B cell (primary cell): ENCODE measurements at regions not wholly inside any gene's neighbourhood (a gene's known extent, or its start where the extent isn't known, plus 50 kb on each side); places are given as distances from the start of the nearest gene placed in this dataset.

Experiments
- ATAC-seq: fragments of 200-7000 bp; cut with Tn5 transposase; one replicate; pipeline ENCODE4 v1.10.0; 2021; ENCODE audit warnings: low read depth, mild to moderate bottlenecking, moderate number of reproducible peaks, moderate library complexity
- CTCF ChIA-PET: fragments of 350-600 bp; sonication (Branson Sonifier 250); formaldehyde crosslinking; loops from one replicate; lab custom pipeline; 2021; ENCODE audit warnings: antibody characterized with exemption, inconsistent platforms; lab: Charles Lee
- POLR2A ChIA-PET: fragments of 350-600 bp; sonication (Branson Sonifier 250); formaldehyde crosslinking; loops from one replicate; lab custom pipeline; 2021; ENCODE audit warnings: antibody characterized with exemption; lab: Charles Lee
- DNase-seq: peaks from one replicate; pipeline ENCODE4 v3.0.0; 2013
- H2AFZ ChIP-seq: 2 replicates; pipeline ENCODE4 v1.6.1; 2012; ENCODE audit warnings: mild to moderate bottlenecking, low read depth, low read length; ENCODE audit not compliant: insufficient read depth, poor library complexity, severe bottlenecking
- H3K27ac ChIP-seq, 2 donors: 1 replicate in 1 of 2; 2 replicates in 1 of 2; pipeline ENCODE4 v1.5.1; 2012 to 2013; ENCODE audit warnings: low read length in 2 of 2, mild to moderate bottlenecking in 2 of 2, moderate library complexity in 1 of 2
- H3K27me3 ChIP-seq, 4 experiments: fragments of 200-600 bp in 1 of 4; sonication (generic) in 1 of 4; replicated peaks in 1 of 4; 1 replicate in 2 of 4; 2 replicates in 2 of 4; pipeline versions ENCODE4 v1.6.1 to v1.7.0; 2013 to 2016; ENCODE audit warnings: low read length in 3 of 4, mild to moderate bottlenecking in 2 of 4, mixed read lengths in 1 of 4, moderate library complexity in 1 of 4; ENCODE audit not compliant: insufficient read depth in 4 of 4, control insufficient read depth in 3 of 4; ENCODE audit errors: control extremely low read depth in 1 of 4
- H3K36me3 ChIP-seq, 2 experiments: replicated peaks in 1 of 2; 1 replicate in 1 of 2; 2 replicates in 1 of 2; pipeline versions ENCODE4 v1.6.1 to v1.7.1; 2013; ENCODE audit warnings: low read length in 1 of 2; ENCODE audit not compliant: insufficient read depth in 2 of 2, control insufficient read depth in 1 of 2; ENCODE audit errors: control extremely low read depth in 1 of 2, extremely low read depth in 1 of 2
- H3K4me1 ChIP-seq, 2 donors: fragments of 200-600 bp in 1 of 2; sonication (generic) in 1 of 2; 1 replicate in 1 of 2; 2 replicates in 1 of 2; pipeline versions ENCODE4 v1.5.1 to v1.6.1; 2013 to 2017; ENCODE audit warnings: low read length in 2 of 2; ENCODE audit not compliant: control insufficient read depth in 2 of 2, insufficient read depth in 2 of 2
- H3K4me2 ChIP-seq: replicated peaks from 2 replicates; pipeline ENCODE3; 2012; ENCODE audit warnings: mild to moderate bottlenecking, low read depth, low read length; ENCODE audit not compliant: poor library complexity, severe bottlenecking
- H3K4me3 ChIP-seq, 5 experiments: fragments of 200-600 bp in 1 of 5; sonication (generic) in 1 of 5; 1 replicate in 3 of 5; 2 replicates in 2 of 5; pipeline versions ENCODE4 v1.5.1 to v1.7.0; 2011 to 2016; ENCODE audit warnings: low read length in 4 of 5, mild to moderate bottlenecking in 4 of 5, low read depth in 2 of 5, control low read depth in 1 of 5, moderate library complexity in 1 of 5; ENCODE audit not compliant: insufficient read depth in 1 of 5; ENCODE audit errors: control extremely low read depth in 1 of 5, extremely low read depth in 1 of 5
- H3K79me2 ChIP-seq: fragments of 200-600 bp; sonication (generic); one replicate; pipeline ENCODE4 v1.6.0; 2016; ENCODE audit warnings: low read length; ENCODE audit not compliant: control insufficient read depth, insufficient read depth
- H3K9ac ChIP-seq: fragments of 200-600 bp; sonication (generic); 2 replicates; pipeline ENCODE4 v1.6.1; 2017; ENCODE audit warnings: mild to moderate bottlenecking, low read length, moderate library complexity
- H3K9me3 ChIP-seq, 3 donors: one replicate each; pipeline versions ENCODE4 v1.6.1 to v1.7.1; 2013; ENCODE audit warnings: low read length in 2 of 3; ENCODE audit not compliant: control insufficient read depth in 2 of 3, insufficient read depth in 1 of 3; ENCODE audit errors: control extremely low read depth in 1 of 3
- H4K20me1 ChIP-seq: 2 replicates; pipeline ENCODE4 v1.6.0; 2012; ENCODE audit warnings: mild to moderate bottlenecking, low read length; ENCODE audit not compliant: insufficient read depth, control insufficient read depth, poor library complexity, severe bottlenecking
- H3K27ac Mint-ChIP-seq: one replicate; pipeline ENCODE4 v1.8.0; 2021; ENCODE audit warnings: mixed read lengths
- H3K27me3 Mint-ChIP-seq: one replicate; pipeline ENCODE4 v1.8.0; 2021; ENCODE audit warnings: mixed read lengths
- H3K4me1 Mint-ChIP-seq: one replicate; pipeline ENCODE4 v1.8.0; 2021; ENCODE audit warnings: mixed read lengths
- H3K4me3 Mint-ChIP-seq: one replicate; pipeline ENCODE4 v1.8.0; 2021; ENCODE audit warnings: mixed read lengths
- H3K9me3 Mint-ChIP-seq: one replicate; pipeline ENCODE4 v1.8.0; 2022; ENCODE audit warnings: mixed read lengths; ENCODE audit not compliant: insufficient read depth
- EZH2 ChIP-seq: IDR thresholded peaks from 2 replicates; pipeline ENCODE4 v1.6.1; 2012; ENCODE audit warnings: borderline replicate concordance, low read depth, mild to moderate bottlenecking, moderate library complexity, low read length; ENCODE audit not compliant: insufficient read depth, poor library complexity, severe bottlenecking
- WGBS: methylation state at CpG from one replicate; pipeline ENCODE4 v1.1.5; 2013; ENCODE audit warnings: missing lambda C conversion rate; ENCODE audit not compliant: insufficient coverage; 5-methylcytosine and 5-hydroxymethylcytosine counted together
- intact Hi-C: fragments of 100-400 bp; cut with micrococcal nuclease; formaldehyde crosslinking; loops from one replicate; pipeline ENCODE4 v1.10.0; 2022
- TF ChIP-seq, protein P1 (sequence below): fragments of 200-600 bp; IDR thresholded peaks from one replicate; pipeline ENCODE4 v1.8.0; 2022; ENCODE audit warnings: antibody characterized with exemption, mild to moderate bottlenecking

DNA sequence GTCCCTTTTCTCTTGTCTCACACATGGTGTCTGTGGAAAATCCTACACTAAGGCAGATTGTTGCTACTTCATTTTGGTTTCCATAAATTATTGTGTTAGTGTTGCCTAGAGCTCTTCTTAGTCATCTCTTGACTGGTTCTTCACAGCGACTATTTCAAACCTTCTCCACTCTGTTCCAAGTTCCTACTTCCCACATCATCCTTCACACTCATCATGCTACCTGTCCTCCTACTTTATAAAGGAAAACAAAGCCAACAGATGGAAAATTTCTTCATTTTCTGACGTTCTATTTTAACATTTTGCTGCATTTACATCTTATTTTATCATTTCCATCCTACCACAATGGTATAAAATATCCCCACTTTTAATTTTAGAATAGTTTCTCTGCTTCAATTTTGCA, 614.1 kb downstream of the LMO7 start:
- H3K4me1 ChIP-seq = no peaks in the 10 kb centered on the region
- no peaks in the 10 kb centered on the region for H3K36me3 ChIP-seq
- intact Hi-C loops = no loop called here
- H3K27ac Mint-ChIP-seq = no peak overlapping the region
- no peaks in the 10 kb centered on the region for H3K4me1 Mint-ChIP-seq
- H4K20me1 ChIP-seq = no peaks in the 10 kb centered on the region
- DNase-seq (no peak), ATAC-seq (no peak)
- WGBS = 37% methylated on average over 2 of the region's 2 CpGs
- no peaks in the 10 kb centered on the region for H3K79me2 ChIP-seq
- H3K4me3 ChIP-seq = no peak overlapping the region
- H3K9ac ChIP-seq = no peak overlapping the region
- no peak overlapping the region for H2AFZ ChIP-seq
- ChIA-PET CTCF (no interaction called here), POLR2A (no interaction called here)
- no peak overlapping the region for H3K27ac ChIP-seq
- H3K4me3 Mint-ChIP-seq = no peak overlapping the region
- peaks cover 3% of the 10 kb centered on the region for H3K27me3 Mint-ChIP-seq
- no peaks in the 10 kb centered on the region for H3K9me3 Mint-ChIP-seq
- TF ChIP-seq, protein P1, sequence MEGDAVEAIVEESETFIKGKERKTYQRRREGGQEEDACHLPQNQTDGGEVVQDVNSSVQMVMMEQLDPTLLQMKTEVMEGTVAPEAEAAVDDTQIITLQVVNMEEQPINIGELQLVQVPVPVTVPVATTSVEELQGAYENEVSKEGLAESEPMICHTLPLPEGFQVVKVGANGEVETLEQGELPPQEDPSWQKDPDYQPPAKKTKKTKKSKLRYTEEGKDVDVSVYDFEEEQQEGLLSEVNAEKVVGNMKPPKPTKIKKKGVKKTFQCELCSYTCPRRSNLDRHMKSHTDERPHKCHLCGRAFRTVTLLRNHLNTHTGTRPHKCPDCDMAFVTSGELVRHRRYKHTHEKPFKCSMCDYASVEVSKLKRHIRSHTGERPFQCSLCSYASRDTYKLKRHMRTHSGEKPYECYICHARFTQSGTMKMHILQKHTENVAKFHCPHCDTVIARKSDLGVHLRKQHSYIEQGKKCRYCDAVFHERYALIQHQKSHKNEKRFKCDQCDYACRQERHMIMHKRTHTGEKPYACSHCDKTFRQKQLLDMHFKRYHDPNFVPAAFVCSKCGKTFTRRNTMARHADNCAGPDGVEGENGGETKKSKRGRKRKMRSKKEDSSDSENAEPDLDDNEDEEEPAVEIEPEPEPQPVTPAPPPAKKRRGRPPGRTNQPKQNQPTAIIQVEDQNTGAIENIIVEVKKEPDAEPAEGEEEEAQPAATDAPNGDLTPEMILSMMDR = no peak
- TF ChIP-seq EZH2 = no peak
- H3K4me2 ChIP-seq = no peak overlapping the region
- no peaks in the 10 kb centered on the region for H3K27me3 ChIP-seq
- no peaks in the 10 kb centered on the region for H3K9me3 ChIP-seq

GRCh38 chr13:76245920-76246319, 609.8 kb downstream of the LMO7 start:
- Histone ChIP-seq H3K27me3 (no peaks in the 10 kb centered on the region), H3K27ac (no peak overlapping the region), H4K20me1 (no peaks in the 10 kb centered on the region), H3K9ac (no peak overlapping the region), H3K9me3 (no peaks in the 10 kb centered on the region), H3K4me1 (no peaks in the 10 kb centered on the region), H3K79me2 (no peaks in the 10 kb centered on the region), H3K4me2 (no peak overlapping the region), H3K36me3 (no peaks in the 10 kb centered on the region), H3K4me3 (no peak overlapping the region), H2AFZ (no peak overlapping the region)
- ATAC-seq = no peak
- CTCF ChIA-PET = no interaction called here
- TF ChIP-seq, protein P1 = no peak
- no peak for TF ChIP-seq EZH2
- no CpG with 5 or more reads among the region's 1 CpG for WGBS
- intact Hi-C loops = no loop called here
- no peak overlapping the region for H3K4me3 Mint-ChIP-seq
- H3K27ac Mint-ChIP-seq = no peak overlapping the region
- POLR2A ChIA-PET = no interaction called here
- no peaks in the 10 kb centered on the region for H3K4me1 Mint-ChIP-seq
- H3K27me3 Mint-ChIP-seq = peaks cover 3% of the 10 kb centered on the region
- H3K9me3 Mint-ChIP-seq = no peaks in the 10 kb centered on the region
- no peak for DNase-seq
